GM19328 (cell line): ENCODE measurements at regions not wholly inside any gene's neighbourhood (a gene's known extent, or its start where the extent isn't known, plus 50 kb on each side); places are given as distances from the start of the nearest gene placed in this dataset.
"Not testable (repeated sequence)": the region's sequence is repeated elsewhere in the genome, so short reads cannot be mapped to it uniquely, and the experiment has no call there.

Experiments
- ATAC-seq: cut with Tn5 transposase; IDR thresholded peaks from one replicate; pipeline ENCODE4 v1.9.1; 2021; ENCODE audit warnings: mild to moderate bottlenecking, moderate library complexity; ENCODE audit not compliant: unreplicated experiment

GRCh38 chr3:198147213-198147612 is 187.2 kb downstream of the LMLN start:
- not testable (repeated sequence) for ATAC-seq

- not testable (repeated sequence) for ATAC-seq
These were observed 188.0 kb downstream of the LMLN start for GRCh38 chr3:198147993-198148392.

GRCh38 chr3:198149904-198150303 is 189.9 kb downstream of the LMLN start:
- ATAC-seq: not testable (repeated sequence)

GRCh38 chr3:198151867-198152266 is 191.8 kb downstream of the LMLN start:
- ATAC-seq: not testable (repeated sequence)

- not testable (repeated sequence) for ATAC-seq
These were observed 195.8 kb downstream of the LMLN start for GRCh38 chr3:198155771-198156170.

- ATAC-seq: peak; percentile 65
These were observed 197.3 kb downstream of the LMLN start for GRCh38 chr3:198157231-198157868.

GRCh38 chr3:198158007-198158406 is 198.0 kb downstream of the LMLN start:
- not testable (repeated sequence) for ATAC-seq

- ATAC-seq: not testable (repeated sequence)
These were observed 207.5 kb downstream of the LMLN start for GRCh38 chr3:198167339-198168039.

GRCh38 chr3:198170781-198171180 is 210.8 kb downstream of the LMLN start:
- not testable (repeated sequence) for ATAC-seq

- not testable (repeated sequence) for ATAC-seq
These were observed 213.1 kb downstream of the LMLN start for GRCh38 chr3:198173080-198173479.

- ATAC-seq: not testable (repeated sequence)
These were observed 214.0 kb downstream of the LMLN start for GRCh38 chr3:198173929-198174574.
